HG03097 (cell line): ENCODE measurements at regions not wholly inside any gene's neighbourhood (a gene's known extent, or its start where the extent isn't known, plus 50 kb on each side); places are given as distances from the start of the nearest gene placed in this dataset.
"Not testable (repeated sequence)": the region's sequence is repeated elsewhere in the genome, so short reads cannot be mapped to it uniquely, and the experiment has no call there.

Experiments
- ATAC-seq: cut with Tn5 transposase; IDR thresholded peaks from one replicate; pipeline ENCODE4 v1.9.1; 2021; ENCODE audit not compliant: unreplicated experiment, low FRiP score

DNA sequence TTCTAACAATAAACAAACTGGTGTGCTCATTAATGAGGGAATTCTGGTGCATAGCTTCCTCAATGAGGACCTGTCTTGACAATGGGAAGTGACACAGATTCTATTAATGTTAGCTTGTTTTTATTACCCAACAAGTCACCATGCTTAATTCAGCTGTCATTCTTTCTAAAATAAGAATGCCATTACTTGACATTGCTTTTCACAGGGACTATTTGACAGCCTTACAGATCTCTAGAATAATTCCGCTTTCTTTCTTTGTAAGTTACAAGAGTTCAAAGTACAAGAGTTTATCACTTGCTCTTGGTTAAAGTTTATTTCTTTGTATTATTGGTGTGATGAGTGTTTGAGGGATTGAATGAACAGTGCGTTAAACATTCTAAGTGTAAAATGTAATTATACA is 127.0 kb upstream of the COL5A2 start:
- ATAC-seq = no peak

DNA sequence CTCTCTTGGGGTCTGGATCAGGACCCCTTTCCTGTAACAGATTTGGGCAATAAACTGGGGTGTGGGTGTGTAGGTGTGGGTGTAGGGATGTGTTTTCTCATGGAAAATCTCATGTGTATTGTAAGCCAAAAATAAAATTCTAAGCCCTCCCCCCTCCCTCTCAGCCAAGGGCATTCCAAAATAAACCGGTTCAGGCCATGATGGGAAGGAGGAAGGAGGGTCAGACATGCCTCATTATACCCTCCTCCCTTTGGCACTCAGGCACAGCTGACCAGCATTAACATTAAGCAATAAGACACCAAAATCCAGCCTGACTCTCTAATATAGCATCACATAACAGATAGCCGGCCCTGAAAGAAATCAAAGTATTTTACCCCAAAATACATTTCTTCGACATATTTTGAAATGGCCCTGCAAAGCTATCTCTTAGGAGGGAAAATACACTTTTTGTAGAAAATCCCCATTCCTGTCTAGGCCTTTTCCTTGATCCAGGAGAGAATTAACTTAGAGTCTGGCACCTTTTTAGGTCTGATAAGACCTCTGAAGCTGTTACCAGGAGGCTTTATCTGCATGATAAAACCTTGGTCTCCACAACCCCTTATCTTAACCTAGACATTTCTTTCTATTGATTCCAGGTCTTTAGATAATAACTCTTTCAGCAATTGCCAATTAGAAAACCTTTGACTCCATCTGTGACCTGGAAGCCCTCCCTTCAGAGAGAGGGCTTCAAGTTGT is 128.7 kb upstream of the COL5A2 start:
- no peak for ATAC-seq

DNA sequence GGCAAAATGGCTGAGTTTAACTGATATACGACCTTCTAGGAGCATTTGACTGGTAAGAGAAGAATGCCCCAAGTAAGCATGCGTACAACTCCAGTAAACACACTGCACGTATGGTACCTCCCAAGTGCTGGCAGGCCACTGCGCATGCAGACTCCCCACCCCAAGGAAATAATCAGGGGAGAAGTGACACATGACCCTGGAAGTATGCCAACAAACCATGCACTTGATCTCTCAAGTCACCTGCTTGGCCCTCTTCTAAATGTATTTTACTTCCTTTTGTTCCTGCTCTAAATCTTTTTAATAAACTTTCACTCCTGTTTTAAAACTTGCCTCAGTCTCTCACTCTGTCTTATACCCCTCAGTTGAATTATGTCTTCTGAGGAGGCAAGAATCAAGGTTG is 129.8 kb upstream of the COL5A2 start:
- no peak for ATAC-seq

DNA sequence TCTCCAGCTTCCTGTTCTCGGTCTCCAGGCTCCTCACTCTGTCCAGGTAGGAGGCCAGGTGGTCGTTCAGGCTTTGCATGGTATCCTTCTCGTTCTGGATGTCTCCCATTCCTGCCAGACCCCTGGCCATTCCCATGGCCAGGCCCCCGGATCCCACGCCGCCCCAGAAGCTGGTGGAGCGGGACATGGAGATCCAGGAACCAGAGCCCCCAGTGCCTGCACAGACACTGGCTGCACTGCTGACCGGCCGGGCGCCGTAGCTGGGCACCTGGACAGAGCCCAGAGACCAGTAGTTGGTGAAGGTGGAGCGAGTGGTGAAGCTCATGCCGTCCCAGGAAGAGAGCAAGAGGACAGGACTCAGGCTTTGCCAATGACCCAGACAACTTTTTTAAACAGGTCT is 129.1 kb upstream of the WDR75 start:
- ATAC-seq = no peak

DNA sequence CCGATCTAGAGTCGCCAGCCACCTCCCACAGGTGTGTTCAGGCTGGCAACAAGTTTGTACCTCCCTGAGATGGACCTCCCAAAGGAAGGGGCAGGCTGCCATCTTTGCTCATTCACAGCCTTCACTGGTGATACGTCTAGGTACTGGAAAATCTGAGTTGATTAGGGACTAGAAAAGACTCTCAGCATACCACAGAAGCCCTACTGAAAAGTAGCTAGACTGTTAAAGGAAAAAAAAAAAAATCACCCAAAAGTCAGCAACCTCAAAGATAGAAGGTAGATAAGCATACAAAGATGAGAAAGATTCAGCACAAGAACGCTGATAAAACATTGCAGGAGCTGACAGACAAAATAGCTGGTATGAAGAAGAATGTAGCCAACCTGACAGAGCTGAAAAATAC is 128.6 kb upstream of the WDR75 start:
- ATAC-seq = no peak

DNA sequence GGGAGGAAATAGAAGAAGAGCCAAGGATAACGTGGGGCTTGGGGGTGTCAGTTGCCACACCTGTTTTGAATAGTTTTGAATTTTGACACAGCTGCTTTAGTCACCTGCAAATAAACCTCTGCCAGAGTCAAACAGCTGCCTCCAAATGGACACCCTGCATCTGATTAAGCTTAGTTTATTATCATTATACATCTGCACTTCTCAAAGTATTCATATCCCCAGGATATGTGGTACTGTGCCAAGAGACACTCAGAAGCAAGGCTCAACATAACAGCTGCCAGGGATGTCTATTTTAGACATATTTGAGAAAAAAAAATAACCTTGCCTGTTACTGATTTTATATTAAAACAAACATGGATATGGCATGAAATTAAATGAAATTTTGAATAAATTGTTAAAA is 122.5 kb upstream of the WDR75 start:
- ATAC-seq = no peak

DNA sequence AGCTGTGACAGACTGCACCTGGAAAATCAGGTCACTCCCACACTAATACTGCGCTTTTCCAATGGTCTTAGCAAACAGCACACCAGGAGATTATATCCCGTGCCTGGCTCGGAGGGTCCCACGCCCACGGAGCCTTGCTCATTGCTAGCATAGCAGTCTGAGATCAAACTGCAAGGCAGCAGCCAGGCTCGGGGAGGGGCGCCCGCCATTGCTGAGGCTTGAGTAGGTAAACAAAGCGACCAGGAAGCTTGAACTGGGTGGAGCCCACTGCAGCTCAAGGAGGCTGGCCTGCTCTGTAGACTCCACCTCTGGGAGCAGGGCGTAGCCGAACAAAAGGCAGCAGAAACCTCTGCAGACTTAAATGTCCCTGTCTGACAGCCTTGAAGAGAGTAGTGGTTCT is 121.8 kb upstream of the WDR75 start:
- ATAC-seq = not testable (repeated sequence)

DNA sequence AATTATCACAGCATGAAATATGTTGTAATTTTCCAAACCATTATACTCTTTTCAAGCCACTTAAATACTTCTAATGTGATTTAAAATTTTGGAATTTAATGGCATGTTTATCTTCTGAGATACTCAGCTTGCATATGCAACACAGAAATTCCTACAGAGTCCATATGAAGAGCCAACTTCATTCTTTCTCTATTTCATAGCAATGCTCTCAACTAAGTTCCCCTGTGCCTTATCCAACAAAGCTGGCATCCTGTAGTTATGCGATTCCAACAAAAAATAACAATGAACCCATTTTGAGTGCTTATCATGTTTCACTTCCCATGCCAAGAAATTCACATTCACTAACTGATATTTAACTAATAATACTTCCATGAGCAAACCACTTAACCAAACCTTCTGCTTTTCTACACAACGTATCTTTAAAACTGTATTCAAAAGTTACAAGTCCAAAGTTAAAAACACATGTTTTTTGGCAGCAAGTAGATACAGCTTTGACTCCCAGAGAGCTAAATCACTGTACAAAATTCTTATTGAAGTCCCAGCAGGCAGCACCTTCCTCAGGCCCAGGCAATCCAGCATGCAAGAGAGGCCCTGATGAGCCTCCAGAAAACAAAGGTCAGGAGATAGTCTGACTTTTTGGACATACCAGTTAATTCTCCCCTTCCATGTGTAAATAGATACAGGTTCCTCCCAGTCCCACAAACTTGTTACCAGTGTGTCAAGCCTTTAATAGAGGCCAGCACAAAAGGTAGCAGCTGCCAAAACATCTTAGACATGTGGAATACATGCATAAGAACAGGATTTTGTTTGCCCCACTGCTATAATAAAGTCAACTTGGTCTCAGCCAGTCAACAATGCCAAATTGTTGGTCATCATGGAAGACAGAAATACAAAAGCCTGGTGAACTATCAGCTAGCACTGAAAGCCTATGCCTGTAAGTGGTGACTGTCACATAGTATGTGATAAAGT is 113.1 kb upstream of the WDR75 start:
- ATAC-seq = no peak

DNA sequence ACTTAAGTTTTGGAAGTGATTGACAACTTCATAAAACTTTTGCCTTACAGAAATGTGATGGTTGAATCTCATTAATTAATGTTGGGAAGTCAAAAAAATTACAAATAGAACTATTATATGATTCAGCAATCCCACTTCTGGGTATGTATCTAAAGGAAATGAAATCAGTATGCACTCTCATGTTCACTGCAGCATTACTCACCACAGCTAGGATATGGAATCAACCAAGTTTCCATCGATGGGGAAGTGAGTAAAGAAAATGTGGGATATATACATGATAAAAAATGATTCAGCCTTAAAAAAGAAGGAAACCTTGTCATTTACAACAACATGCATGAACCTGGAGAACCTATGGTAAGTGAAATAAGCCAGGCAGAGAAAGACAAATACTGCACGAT is 112.4 kb upstream of the WDR75 start:
- ATAC-seq = no peak

DNA sequence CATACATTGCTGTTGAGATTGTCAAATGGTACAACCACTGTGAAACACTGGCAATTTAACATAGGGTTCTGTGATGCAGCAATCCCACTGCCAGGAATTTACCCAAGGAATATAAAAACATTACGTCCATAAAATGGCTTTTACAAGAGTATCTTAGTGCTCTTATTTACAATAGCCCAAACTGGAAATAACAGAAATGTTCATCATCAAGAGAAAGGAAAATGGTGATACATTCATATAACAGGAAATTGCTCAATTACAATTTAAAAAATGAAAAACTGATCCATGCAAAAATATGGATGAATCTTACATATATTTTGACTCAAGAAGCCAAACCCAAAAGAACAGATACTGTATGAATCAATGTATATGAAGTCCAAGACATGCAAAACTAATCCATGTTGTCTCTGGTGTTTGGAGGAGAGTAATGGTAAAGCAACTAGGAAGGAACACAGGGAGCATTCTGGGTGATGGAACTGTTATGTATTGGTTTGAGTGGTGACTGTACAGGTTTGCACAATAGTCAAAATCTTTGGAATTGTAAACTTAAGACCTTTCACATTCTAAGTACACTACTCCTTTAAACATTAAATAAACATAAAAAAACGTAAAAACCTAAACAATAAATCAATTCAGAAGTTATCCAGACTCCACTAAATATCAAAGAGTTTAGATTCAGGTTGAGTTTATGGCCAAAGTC is 104.8 kb upstream of the WDR75 start:
- no peak for ATAC-seq

DNA sequence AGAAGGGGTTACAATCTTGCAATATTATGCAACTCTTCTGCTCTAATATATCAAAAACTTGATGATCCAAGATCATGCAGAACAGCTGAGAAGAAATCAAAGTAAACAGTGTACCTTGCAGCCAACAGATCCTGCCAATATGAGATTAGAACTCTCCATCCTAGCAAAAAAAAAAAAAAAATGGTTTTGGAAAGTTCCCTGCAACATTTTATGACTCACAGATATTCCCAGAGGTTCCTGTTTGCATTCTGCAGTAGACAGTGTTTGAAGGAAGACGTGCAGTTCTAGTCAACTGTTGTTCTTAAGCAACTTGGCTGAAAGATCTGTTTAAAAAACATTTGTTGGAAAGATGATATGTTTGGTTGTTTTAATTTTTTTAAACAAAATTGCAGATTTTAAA is 103.6 kb upstream of the WDR75 start:
- no peak for ATAC-seq

DNA sequence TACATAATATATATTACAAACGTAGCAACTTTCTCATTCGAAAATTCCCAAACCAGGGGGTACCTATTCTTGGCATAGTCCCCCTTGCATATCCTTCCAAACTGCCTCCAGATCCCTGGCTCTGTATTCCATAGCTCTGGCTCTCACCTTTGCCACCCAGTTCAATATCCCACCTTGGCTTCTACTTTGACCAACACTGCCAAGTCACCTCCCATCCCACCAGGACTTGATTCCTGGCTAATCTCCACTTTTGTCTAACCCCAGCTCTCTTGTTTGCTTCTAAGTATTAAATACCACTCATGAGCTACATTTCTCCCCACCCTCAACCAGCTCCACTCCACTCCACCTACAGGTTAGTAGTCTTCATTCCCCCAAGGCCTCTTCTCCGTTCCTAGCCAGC is 103.2 kb upstream of the WDR75 start:
- no peak for ATAC-seq

DNA sequence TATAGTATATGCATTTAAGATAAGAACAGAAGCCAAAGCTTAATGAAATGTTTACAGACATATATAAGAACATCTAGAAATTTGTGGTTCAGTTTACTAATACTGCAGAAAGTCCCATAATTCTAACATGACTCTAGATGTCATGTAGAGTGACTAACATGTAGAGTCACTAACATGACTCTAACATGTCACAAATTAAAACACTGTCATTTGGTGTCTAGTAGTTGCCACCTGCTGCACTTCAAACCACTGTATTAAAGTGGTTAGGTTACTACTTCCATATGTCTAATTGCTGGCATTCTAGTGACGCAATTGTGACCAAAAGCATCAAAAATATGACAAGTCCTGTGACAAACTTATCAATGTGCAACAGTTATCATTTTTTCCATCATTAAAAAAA is 100.2 kb upstream of the WDR75 start:
- ATAC-seq = no peak

DNA sequence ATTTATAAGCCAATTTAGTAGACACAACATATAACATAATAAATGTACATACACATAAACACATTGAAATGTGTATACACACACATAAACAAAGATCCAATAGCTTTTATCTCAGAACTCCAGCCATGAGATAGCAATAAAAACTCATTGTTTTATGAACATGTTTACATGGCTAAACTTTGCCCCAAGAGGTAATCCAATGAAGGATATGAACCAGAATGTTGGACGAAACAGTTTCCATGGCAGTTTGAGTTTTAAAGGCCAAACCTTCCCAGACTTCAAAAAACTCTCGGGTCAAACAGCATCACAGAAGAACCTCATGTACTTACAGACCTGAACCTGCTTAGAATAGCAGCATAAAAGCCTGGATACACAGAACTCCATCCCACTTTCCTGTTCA is 97.2 kb upstream of the WDR75 start:
- ATAC-seq = no peak

DNA sequence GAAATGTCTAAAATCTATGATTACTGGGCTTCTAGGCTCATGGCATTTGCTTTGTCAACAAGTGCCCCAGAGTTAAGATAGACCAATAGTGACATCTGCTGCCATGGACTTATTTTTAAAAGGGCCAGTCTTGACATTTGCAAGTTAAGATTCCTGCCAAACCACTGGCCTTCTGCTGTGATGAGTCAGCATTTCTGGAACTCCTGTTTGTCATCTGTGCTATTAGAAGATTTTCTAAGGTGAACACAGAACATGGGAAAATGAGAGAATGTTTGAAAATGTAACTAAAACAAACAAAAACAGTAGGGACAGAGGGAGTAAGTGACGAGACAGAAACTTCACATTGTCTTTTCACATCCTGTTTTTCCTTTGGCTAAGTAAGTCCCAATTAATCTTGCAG is 93.7 kb upstream of the WDR75 start:
- peak; percentile 72 for ATAC-seq

DNA sequence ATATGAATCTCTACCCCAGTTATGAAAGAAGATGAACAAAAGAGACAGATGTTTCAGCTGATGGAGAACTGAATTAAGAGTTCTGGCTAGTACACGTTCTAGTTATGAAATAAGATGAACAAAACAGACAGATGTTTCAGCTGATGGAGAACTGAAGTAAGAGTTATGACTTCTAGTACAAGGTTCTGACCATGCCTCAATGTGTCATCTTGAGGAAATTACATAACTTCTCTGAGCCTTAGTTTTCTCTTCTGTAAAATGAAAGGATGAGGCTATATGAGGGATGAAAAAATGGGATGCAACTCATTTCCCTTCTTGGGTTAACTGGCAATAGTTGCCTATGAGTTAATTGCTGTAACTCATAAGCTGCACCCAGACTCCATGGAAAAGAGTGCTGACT is 92.9 kb upstream of the WDR75 start:
- ATAC-seq = no peak

DNA sequence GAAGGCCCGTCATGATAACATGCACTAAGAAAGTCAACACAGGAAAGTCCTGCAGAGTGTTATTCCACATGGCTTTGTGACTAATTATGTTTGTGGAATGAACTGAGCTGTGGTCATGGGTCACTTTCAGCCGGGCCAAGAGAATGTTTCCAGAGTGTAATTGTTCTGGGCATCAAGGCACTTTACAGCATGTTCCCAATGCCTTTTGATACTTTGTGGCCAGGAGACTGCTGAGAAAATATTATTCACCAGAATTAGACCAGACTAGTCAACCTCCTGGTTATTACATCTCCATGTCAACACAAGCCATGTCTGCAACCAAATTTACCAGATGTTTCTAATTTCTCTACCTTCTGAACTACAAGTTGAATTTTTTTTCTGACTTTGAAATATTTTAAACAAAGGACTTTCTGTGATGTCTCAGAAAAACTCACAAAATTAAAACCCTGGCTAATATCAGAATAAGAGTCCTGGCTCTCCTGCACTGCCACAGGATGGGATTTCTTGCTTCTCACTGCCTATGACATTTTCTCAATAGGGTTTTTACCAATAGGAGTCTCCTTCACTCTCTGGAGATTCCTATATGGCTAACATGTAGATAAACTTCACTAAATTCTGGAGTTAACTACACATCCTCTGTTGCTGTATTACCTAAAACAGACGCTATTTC is 90.6 kb upstream of the WDR75 start:
- ATAC-seq = no peak

DNA sequence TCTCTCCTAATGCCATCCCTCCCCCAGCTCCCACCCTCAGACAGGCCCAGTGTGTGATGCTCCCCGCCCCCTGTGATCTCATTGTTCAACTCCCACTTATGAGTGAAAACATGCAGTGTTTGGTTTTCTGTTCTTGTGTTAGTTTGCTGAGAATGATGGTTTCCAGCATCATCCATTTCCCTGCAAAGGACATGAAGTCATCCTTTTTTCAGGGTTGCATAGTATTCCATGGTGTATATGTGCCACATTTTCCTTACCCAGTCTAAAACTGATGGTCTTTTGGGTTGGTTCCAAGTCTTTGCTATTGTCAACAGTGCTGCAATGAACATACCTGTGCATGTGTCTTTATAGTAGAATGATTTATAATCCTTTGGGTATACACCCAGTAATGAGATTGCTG is 89.3 kb upstream of the WDR75 start:
- not testable (repeated sequence) for ATAC-seq

DNA sequence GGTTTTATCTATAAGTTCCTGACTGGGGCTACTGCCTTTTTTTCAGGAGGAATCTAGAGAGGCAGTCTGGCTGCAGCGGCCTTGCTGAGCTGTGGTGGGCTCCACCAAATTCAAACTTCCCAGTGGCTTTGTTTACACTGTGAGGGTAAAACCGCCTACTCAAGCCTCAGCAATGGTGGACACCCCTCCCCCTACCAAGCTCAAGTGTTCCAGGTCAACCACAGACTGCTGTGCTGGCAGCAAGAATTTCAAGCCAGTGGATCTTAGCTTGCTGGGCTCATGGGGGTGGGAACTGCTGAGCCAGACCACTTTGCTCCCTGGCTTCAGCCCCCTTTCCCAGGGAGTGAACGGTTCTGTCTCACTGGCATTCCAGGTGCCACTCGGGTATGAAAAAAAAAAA is 83.9 kb upstream of the WDR75 start:
- not testable (repeated sequence) for ATAC-seq

DNA sequence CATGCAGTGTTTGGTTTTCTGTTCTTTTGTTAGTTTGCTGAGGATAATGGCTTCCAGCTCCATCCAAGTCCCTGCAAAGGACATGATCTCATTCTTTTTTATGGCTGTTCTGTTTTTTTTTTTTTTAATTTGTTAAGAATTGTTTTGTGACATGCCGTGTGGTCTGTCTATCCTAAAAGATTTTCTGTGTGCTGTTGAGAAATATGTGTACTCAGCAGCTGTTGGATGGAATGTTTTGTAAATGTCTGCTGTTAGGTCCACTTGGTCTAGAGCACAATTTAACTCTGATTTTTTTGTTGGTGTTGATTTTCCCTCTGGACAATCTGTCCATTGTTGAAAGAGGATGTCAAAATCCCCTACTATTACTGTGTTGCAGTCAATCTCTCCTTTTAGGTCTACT is 80.4 kb upstream of the WDR75 start:
- no peak for ATAC-seq

DNA sequence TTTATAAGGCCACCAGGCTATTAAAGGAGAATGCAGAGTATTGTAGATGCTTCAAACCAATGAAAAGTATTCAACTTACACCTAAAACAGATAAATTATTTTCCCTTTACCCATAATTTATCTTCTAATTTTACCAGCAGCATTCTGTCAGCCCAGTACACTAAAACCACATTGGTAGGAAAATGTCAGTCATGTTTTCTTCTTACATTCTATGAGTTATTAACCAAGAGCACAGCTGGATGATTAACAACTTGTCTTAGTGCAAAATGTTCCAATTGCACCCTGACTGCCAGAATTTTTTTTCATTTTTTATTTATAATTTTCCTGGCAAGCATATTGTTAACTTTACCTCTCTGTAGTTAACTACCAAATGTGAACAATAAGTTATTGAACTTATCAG is 79.0 kb upstream of the WDR75 start:
- ATAC-seq = no peak
